H1 (cell line): ENCODE measurements at regions not wholly inside any gene's neighbourhood (a gene's known extent, or its start where the extent isn't known, plus 50 kb on each side); places are given as distances from the start of the nearest gene placed in this dataset.

Source experiments
- JUN ChIP-seq: IDR thresholded peaks from 2 replicates; pipeline ENCODE4 v1.6.1; 2011; ENCODE audit warnings: low read depth, mild to moderate bottlenecking, improper control_type of control experiment, low read length
- KDM1A ChIP-seq: fragments of 200-600, 300-600 bp; sonication (generic); IDR thresholded peaks from 2 replicates; pipeline ENCODE4 v1.7.1; 2016; ENCODE audit warnings: mild to moderate bottlenecking, low read length, borderline replicate concordance
- TBP ChIP-seq: IDR thresholded peaks from 2 replicates; pipeline ENCODE4 v1.6.1; 2011; ENCODE audit warnings: low read depth, low read length, improper control_type of control experiment
- TCF12 ChIP-seq: IDR thresholded peaks from 2 replicates; pipeline ENCODE4 v1.6.1; 2011; ENCODE audit warnings: low read depth, mild to moderate bottlenecking, low read length
- TF ChIP-seq, protein P1 (sequence below): IDR thresholded peaks from 2 replicates; pipeline ENCODE4 v1.6.1; 2012; ENCODE audit warnings: low read length, inconsistent platforms

DNA sequence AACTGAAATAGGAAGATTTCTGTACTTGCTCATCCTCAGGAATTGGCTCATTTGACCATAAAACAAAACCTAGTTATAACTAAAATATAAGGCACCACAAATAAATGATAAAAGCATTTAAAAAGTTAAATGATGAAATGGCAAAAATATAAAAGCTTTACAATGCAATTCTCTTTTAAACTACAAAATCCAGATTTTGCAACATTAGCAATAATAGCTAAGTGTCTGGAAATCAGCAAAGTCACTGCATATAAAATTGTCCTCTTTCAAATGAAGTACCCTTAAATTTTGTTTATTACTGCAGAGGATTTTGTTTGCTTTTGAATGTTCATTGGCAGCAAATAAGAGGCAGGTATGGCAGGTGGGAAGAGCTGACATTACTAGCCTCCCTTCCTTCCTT, 270.4 kb upstream of the RSPO3 start (continued):
- TF ChIP-seq, protein P1, sequence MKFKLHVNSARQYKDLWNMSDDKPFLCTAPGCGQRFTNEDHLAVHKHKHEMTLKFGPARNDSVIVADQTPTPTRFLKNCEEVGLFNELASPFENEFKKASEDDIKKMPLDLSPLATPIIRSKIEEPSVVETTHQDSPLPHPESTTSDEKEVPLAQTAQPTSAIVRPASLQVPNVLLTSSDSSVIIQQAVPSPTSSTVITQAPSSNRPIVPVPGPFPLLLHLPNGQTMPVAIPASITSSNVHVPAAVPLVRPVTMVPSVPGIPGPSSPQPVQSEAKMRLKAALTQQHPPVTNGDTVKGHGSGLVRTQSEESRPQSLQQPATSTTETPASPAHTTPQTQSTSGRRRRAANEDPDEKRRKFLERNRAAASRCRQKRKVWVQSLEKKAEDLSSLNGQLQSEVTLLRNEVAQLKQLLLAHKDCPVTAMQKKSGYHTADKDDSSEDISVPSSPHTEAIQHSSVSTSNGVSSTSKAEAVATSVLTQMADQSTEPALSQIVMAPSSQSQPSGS, result no peak
- TF ChIP-seq JUN (no peak), TBP (no peak), KDM1A (no peak), TCF12 (no peak)
- TF ChIP-seq, all 59 proteins: peak for 0
